Activated naive CD4-positive, alpha-beta T cell treated with anti-CD3 and anti-CD28 coated beads, Interleukin-2, amount 50 U/mL, for 24 hours (primary cell): ENCODE measurements at regions not wholly inside any gene's neighbourhood (a gene's known extent, or its start where the extent isn't known, plus 50 kb on each side); places are given as distances from the start of the nearest gene placed in this dataset.

Source experiments
- H3K27ac Mint-ChIP-seq: one replicate; pipeline ENCODE4 v1.8.0; 2021; ENCODE audit warnings: mild to moderate bottlenecking, mixed read lengths
- H3K27me3 Mint-ChIP-seq: one replicate; pipeline ENCODE4 v1.8.0; 2021; ENCODE audit warnings: mixed read lengths
- H3K36me3 Mint-ChIP-seq: one replicate; pipeline ENCODE4 v1.8.0; 2021; ENCODE audit warnings: mixed read lengths
- H3K4me1 Mint-ChIP-seq: one replicate; pipeline ENCODE4 v1.8.0; 2021; ENCODE audit warnings: mixed read lengths
- H3K4me3 Mint-ChIP-seq: one replicate; pipeline ENCODE4 v1.8.0; 2021; ENCODE audit warnings: mild to moderate bottlenecking, mixed read lengths
- H3K9me3 Mint-ChIP-seq: one replicate; pipeline ENCODE4 v1.8.0; 2021; ENCODE audit warnings: mixed read lengths

GRCh38 chr14:85453401-85454225 is 76.3 kb upstream of the FLRT2 start:
- Mint-ChIP-seq H3K9me3 (peaks cover 5% of the 10 kb centered on the region), H3K4me1 (no peaks in the 10 kb centered on the region), H3K27ac (no peak overlapping the region), H3K27me3 (no peaks in the 10 kb centered on the region), H3K4me3 (no peak overlapping the region), H3K36me3 (no peaks in the 10 kb centered on the region)

GRCh38 chr14:85454226-85454813 is 75.6 kb upstream of the FLRT2 start:
- Mint-ChIP-seq H3K27me3 (no peaks in the 10 kb centered on the region), H3K36me3 (no peaks in the 10 kb centered on the region), H3K9me3 (peaks cover 8% of the 10 kb centered on the region), H3K4me1 (no peaks in the 10 kb centered on the region), H3K4me3 (no peak overlapping the region), H3K27ac (no peak overlapping the region)

GRCh38 chr14:85459361-85460000 is 70.5 kb upstream of the FLRT2 start:
- Mint-ChIP-seq H3K27ac (no peak overlapping the region), H3K4me3 (no peak overlapping the region), H3K36me3 (no peaks in the 10 kb centered on the region), H3K27me3 (no peaks in the 10 kb centered on the region), H3K9me3 (peaks cover 4% of the 10 kb centered on the region), H3K4me1 (no peaks in the 10 kb centered on the region)

- H3K27ac Mint-ChIP-seq: no peak overlapping the region
- no peaks in the 10 kb centered on the region for H3K27me3 Mint-ChIP-seq
- no peaks in the 10 kb centered on the region for H3K4me1 Mint-ChIP-seq
- H3K4me3 Mint-ChIP-seq: no peak overlapping the region
- no peaks in the 10 kb centered on the region for H3K36me3 Mint-ChIP-seq
- H3K9me3 Mint-ChIP-seq: peaks cover 4% of the 10 kb centered on the region
These were observed 68.4 kb upstream of the FLRT2 start for GRCh38 chr14:85461432-85462133.

GRCh38 chr14:85463512-85463911 is 66.4 kb upstream of the FLRT2 start:
- Mint-ChIP-seq H3K4me1 (no peaks in the 10 kb centered on the region), H3K9me3 (peaks cover 4% of the 10 kb centered on the region), H3K4me3 (no peak overlapping the region)

GRCh38 chr14:85464135-85464895 is 65.6 kb upstream of the FLRT2 start:
- H3K4me1 Mint-ChIP-seq: no peaks in the 10 kb centered on the region
- H3K36me3 Mint-ChIP-seq: no peaks in the 10 kb centered on the region
- H3K9me3 Mint-ChIP-seq: peaks cover 2% of the 10 kb centered on the region
- H3K27me3 Mint-ChIP-seq: no peaks in the 10 kb centered on the region
- H3K27ac Mint-ChIP-seq: no peak overlapping the region
- H3K4me3 Mint-ChIP-seq: no peak overlapping the region

More at GRCh38 chr14:85463512-85463911, 66.4 kb upstream of the FLRT2 start:
- Mint-ChIP-seq H3K27ac (no peak overlapping the region), H3K27me3 (no peaks in the 10 kb centered on the region), H3K36me3 (no peaks in the 10 kb centered on the region)

GRCh38 chr14:85466678-85467077 is 63.3 kb upstream of the FLRT2 start:
- no peaks in the 10 kb centered on the region for H3K36me3 Mint-ChIP-seq
- H3K4me1 Mint-ChIP-seq: no peaks in the 10 kb centered on the region
- no peaks in the 10 kb centered on the region for H3K9me3 Mint-ChIP-seq
- H3K27me3 Mint-ChIP-seq: no peaks in the 10 kb centered on the region
- no peak overlapping the region for H3K27ac Mint-ChIP-seq
- H3K4me3 Mint-ChIP-seq: no peak overlapping the region

GRCh38 chr14:85468816-85469215 is 61.1 kb upstream of the FLRT2 start:
- no peaks in the 10 kb centered on the region for H3K4me1 Mint-ChIP-seq
- no peak overlapping the region for H3K27ac Mint-ChIP-seq
- H3K9me3 Mint-ChIP-seq: no peaks in the 10 kb centered on the region
- H3K4me3 Mint-ChIP-seq: no peak overlapping the region
- H3K36me3 Mint-ChIP-seq: no peaks in the 10 kb centered on the region
- H3K27me3 Mint-ChIP-seq: no peaks in the 10 kb centered on the region

GRCh38 chr14:85471156-85471555 is 58.8 kb upstream of the FLRT2 start:
- Mint-ChIP-seq H3K27ac (no peak overlapping the region), H3K9me3 (no peaks in the 10 kb centered on the region), H3K27me3 (no peaks in the 10 kb centered on the region)

GRCh38 chr14:85471744-85472143 is 58.2 kb upstream of the FLRT2 start:
- no peaks in the 10 kb centered on the region for H3K4me1 Mint-ChIP-seq

More at GRCh38 chr14:85471156-85471555, 58.8 kb upstream of the FLRT2 start:
- Mint-ChIP-seq H3K4me1 (no peaks in the 10 kb centered on the region), H3K4me3 (no peak overlapping the region), H3K36me3 (no peaks in the 10 kb centered on the region)

GRCh38 chr14:85474431-85474830 is 55.5 kb upstream of the FLRT2 start:
- Mint-ChIP-seq H3K9me3 (no peaks in the 10 kb centered on the region), H3K4me1 (no peaks in the 10 kb centered on the region), H3K27me3 (no peaks in the 10 kb centered on the region)

More at GRCh38 chr14:85471744-85472143, 58.2 kb upstream of the FLRT2 start:
- Mint-ChIP-seq H3K27me3 (no peaks in the 10 kb centered on the region), H3K27ac (no peak overlapping the region), H3K4me3 (no peak overlapping the region), H3K9me3 (no peaks in the 10 kb centered on the region), H3K36me3 (no peaks in the 10 kb centered on the region)

GRCh38 chr14:85475113-85475512 is 54.8 kb upstream of the FLRT2 start:
- H3K4me3 Mint-ChIP-seq: no peak overlapping the region
- no peaks in the 10 kb centered on the region for H3K27me3 Mint-ChIP-seq
- H3K27ac Mint-ChIP-seq: no peak overlapping the region
- H3K9me3 Mint-ChIP-seq: no peaks in the 10 kb centered on the region
- H3K4me1 Mint-ChIP-seq: no peaks in the 10 kb centered on the region
- H3K36me3 Mint-ChIP-seq: no peaks in the 10 kb centered on the region

More at GRCh38 chr14:85474431-85474830, 55.5 kb upstream of the FLRT2 start:
- Mint-ChIP-seq H3K4me3 (no peak overlapping the region), H3K27ac (no peak overlapping the region), H3K36me3 (no peaks in the 10 kb centered on the region)

GRCh38 chr14:85479306-85479705 is 50.6 kb upstream of the FLRT2 start:
- no peaks in the 10 kb centered on the region for H3K9me3 Mint-ChIP-seq
- H3K4me1 Mint-ChIP-seq: no peaks in the 10 kb centered on the region
- H3K27me3 Mint-ChIP-seq: no peaks in the 10 kb centered on the region
- no peak overlapping the region for H3K4me3 Mint-ChIP-seq
- no peak overlapping the region for H3K27ac Mint-ChIP-seq
- H3K36me3 Mint-ChIP-seq: no peaks in the 10 kb centered on the region

GRCh38 chr14:85479771-85480170 is 50.2 kb upstream of the FLRT2 start:
- Mint-ChIP-seq H3K27me3 (no peaks in the 10 kb centered on the region), H3K4me3 (no peak overlapping the region), H3K4me1 (no peaks in the 10 kb centered on the region), H3K36me3 (no peaks in the 10 kb centered on the region), H3K27ac (no peak overlapping the region), H3K9me3 (peaks cover 1% of the 10 kb centered on the region)
